K562 (cell line): ENCODE measurements at regions not wholly inside any gene's neighbourhood (a gene's known extent, or its start where the extent isn't known, plus 50 kb on each side); places are given as distances from the start of the nearest gene placed in this dataset.

Experiments
- ATAC-seq: fragments of 200-7000 bp; cut with Tn5 transposase; 3 replicates; pipeline ENCODE4 v1.9.1; 2020; ENCODE audit warnings: moderate library complexity
- BruUV-seq: library from RNA; stranded (reverse); fragments of 400-500 nt; replicated peaks from 2 replicates; lab custom pipeline; 2021; lab: Mats Ljungman, UMichigan
- CTCF ChIA-PET: fragments of 300-600 bp; formaldehyde crosslinking; extraction: SDS; loops from one replicate; lab custom pipeline; 2021; ENCODE audit warnings: low intra/inter-chr PET ratio; lab: Yijun Ruan, JAX
- POLR2A ChIA-PET: fragments of 300-600, 350-650 bp; sonication (Branson Sonifier 250); formaldehyde crosslinking; extraction: SDS; loops from one replicate; lab custom pipeline; 2021; ENCODE audit warnings: antibody characterized with exemption, inconsistent platforms; lab: Yijun Ruan, JAX
- DNase-seq, 4 experiments: peaks; one replicate each; pipeline versions ENCODE4 v3.0.0 to v3.0.0-alpha.2; 2011 to 2018; ENCODE audit warnings: low spot score in 3 of 4, mixed read lengths in 3 of 4; ENCODE audit errors: extremely low read depth in 1 of 4
- FAIRE-seq: peaks from 2 replicates; lab custom pipeline; 2011; peaks lifted over from hg19 to GRCh38; lab: Jason Lieb, UNC
- H2AFZ ChIP-seq: 2 replicates; pipeline ENCODE4 v1.6.0; 2011; ENCODE audit warnings: low read depth, low read length, control low read depth, inconsistent platforms
- H3K27ac ChIP-seq: fragments of 200-600 bp; 3 replicates; pipeline ENCODE4 v1.8.0; 2011; ENCODE audit warnings: low read depth, mild to moderate bottlenecking, control low read depth, inconsistent platforms, low read length, moderate library complexity, mixed read lengths; ENCODE audit errors: extremely low read depth
- H3K27me3 ChIP-seq, 2 experiments: fragments of 300-600 bp in 1 of 2; 2 replicates in 1 of 2; 3 replicates in 1 of 2; pipeline versions ENCODE4 v1.6.0 to v1.8.0; 2011; ENCODE audit warnings: inconsistent platforms in 2 of 2, low read length in 2 of 2, mild to moderate bottlenecking in 1 of 2, mixed read lengths in 1 of 2, moderate library complexity in 1 of 2; ENCODE audit not compliant: control insufficient read depth in 2 of 2, insufficient read depth in 2 of 2
- H3K36me3 ChIP-seq: fragments of 300-600 bp; 3 replicates; pipeline ENCODE4 v1.8.0; 2011; ENCODE audit warnings: mild to moderate bottlenecking, low read length, inconsistent platforms; ENCODE audit not compliant: control insufficient read depth, insufficient read depth
- H3K4me1 ChIP-seq, 2 experiments: fragments of 200-600 bp in 1 of 2; replicated peaks in 1 of 2; 2 replicates in 1 of 2; 3 replicates in 1 of 2; pipeline versions ENCODE4 v1.5.1 to v1.8.0; 2011; ENCODE audit warnings: inconsistent platforms in 2 of 2, low read length in 2 of 2, mild to moderate bottlenecking in 1 of 2, mixed read lengths in 1 of 2, moderate library complexity in 1 of 2; ENCODE audit not compliant: control insufficient read depth in 2 of 2, insufficient read depth in 2 of 2
- H3K4me2 ChIP-seq: 2 replicates; pipeline ENCODE4 v1.6.1; 2011; ENCODE audit warnings: low read length, control low read depth, inconsistent platforms, mixed read lengths; ENCODE audit not compliant: insufficient read depth
- H3K4me3 ChIP-seq: fragments of 200-600 bp; sonication (generic), shearing (Covaris generic); 2 replicates; pipeline ENCODE4 v1.5.1; 2016; ENCODE audit warnings: control low read depth, inconsistent platforms
- H3K79me2 ChIP-seq: fragments of 200-600 bp; 3 replicates; pipeline ENCODE4 v1.8.0; 2011; ENCODE audit warnings: low read length, inconsistent platforms; ENCODE audit not compliant: control insufficient read depth, insufficient read depth
- H3K9ac ChIP-seq, 2 experiments: 2 replicates each; pipeline versions ENCODE4 v1.6.0 to v1.6.1; 2011; ENCODE audit warnings: low read depth in 2 of 2, low read length in 2 of 2, control low read depth in 1 of 2, inconsistent platforms in 1 of 2, mild to moderate bottlenecking in 1 of 2, mixed read lengths in 1 of 2; ENCODE audit not compliant: insufficient read depth in 1 of 2
- H3K9me1 ChIP-seq: one replicate; pipeline ENCODE4 v1.6.0; 2011; ENCODE audit warnings: inconsistent platforms, mild to moderate bottlenecking, low read length, moderate library complexity; ENCODE audit not compliant: control insufficient read depth, insufficient read depth
- H3K9me3 ChIP-seq: replicated peaks from 2 replicates; pipeline ENCODE4 v1.5.1; 2011; ENCODE audit warnings: low read depth, low read length, inconsistent platforms; ENCODE audit not compliant: control insufficient read depth, insufficient read depth
- H4K20me1 ChIP-seq: replicated peaks from 2 replicates; pipeline ENCODE4 v1.6.1; 2011; ENCODE audit warnings: low read length, inconsistent platforms, mixed read lengths; ENCODE audit not compliant: control insufficient read depth, insufficient read depth
- CGGBP1 ChIP-seq: fragments of 250-450 bp; sonication (Bioruptor Pico); IDR thresholded peaks from 2 replicates; pipeline ENCODE4 v1.9.0; 2021; ENCODE audit warnings: mild to moderate bottlenecking
- HOMEZ ChIP-seq: fragments of 250-450 bp; sonication (Bioruptor Pico); IDR thresholded peaks from 2 replicates; pipeline ENCODE4 v1.4.0; 2020; ENCODE audit warnings: mild to moderate bottlenecking, moderate library complexity
- KDM5B ChIP-seq: fragments of 200-600 bp; sonication (generic); IDR thresholded peaks from 2 replicates; pipeline ENCODE4 v1.6.1; 2012; ENCODE audit warnings: low read depth, mild to moderate bottlenecking, moderate library complexity, low read length, control low read depth, inconsistent platforms; ENCODE audit not compliant: insufficient replicate concordance
- NCOA2 ChIP-seq, 2 experiments: fragments of 450-650 bp; IDR thresholded peaks; 2 replicates each; pipeline ENCODE4 v1.6.1; 2018; ENCODE audit warnings: mild to moderate bottlenecking in 2 of 2, moderate library complexity in 1 of 2; ENCODE audit not compliant: partially characterized antibody in 2 of 2
- TARDBP ChIP-seq: fragments of 450-650 bp; IDR thresholded peaks from 2 replicates; pipeline ENCODE4 v1.6.1; 2016
- ZC3H8 ChIP-seq: fragments of 450-650 bp; IDR thresholded peaks from 2 replicates; pipeline ENCODE4 v1.6.1; 2017
- ZNF347 ChIP-seq: fragments of 450-650 bp; formaldehyde crosslinking; IDR thresholded peaks from 2 replicates; pipeline ENCODE4 v1.4.0; 2020; ENCODE audit warnings: low read depth, mild to moderate bottlenecking, moderate library complexity
- WGBS: fragments of 100-300 bp; shearing (Covaris generic); methylation state at CpG from one replicate; pipeline ENCODE4 v1.1.6; 2016; ENCODE audit warnings: low coverage, mixed read lengths; ENCODE audit not compliant: insufficient coverage; ENCODE audit errors: missing lambda C conversion rate; 5-methylcytosine and 5-hydroxymethylcytosine counted together
- in situ Hi-C: fragments of 300-500 bp; cut with MboI; formaldehyde crosslinking; loops from 4 replicates; pipeline ENCODE4 v1.15.0; 2018; ENCODE audit warnings: inconsistent platforms, mixed read lengths
- intact Hi-C: fragments of 100-400 bp; cut with micrococcal nuclease; formaldehyde crosslinking; loops from 2 replicates; pipeline ENCODE4 v1.14.2; 2022

DNA sequence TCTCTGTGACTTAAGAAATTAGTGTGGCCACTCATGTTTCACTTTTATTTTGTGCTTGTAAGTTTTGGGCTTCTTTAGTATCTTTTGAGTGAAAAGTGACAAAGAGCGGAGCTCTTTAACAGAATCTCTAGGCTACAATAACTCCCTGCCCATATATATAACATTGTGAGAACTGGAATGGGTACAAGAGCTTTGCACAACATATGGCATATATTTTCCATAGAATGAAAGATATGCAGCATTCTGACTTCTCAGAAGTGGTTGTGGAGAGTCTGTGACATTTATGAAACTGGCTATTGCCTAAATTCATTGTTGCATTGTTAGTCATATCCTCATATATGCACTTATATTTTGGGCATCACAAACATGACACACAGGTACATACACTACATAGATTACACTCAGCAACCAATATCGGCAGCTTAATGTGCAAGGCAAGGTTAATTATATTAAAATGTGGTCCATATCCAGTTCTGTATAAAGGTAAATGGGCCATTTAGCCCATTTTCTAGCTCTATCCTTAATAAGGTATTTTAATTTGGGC, 1148.2 kb downstream of the FAM181B start:
- H4K20me1 ChIP-seq = no peaks in the 10 kb centered on the region
- no peaks in the 10 kb centered on the region for H3K4me1 ChIP-seq
- CTCF ChIA-PET = no interaction called here
- ATAC-seq = no peak
- no peak overlapping the region for H3K9ac ChIP-seq
- no peak overlapping the region for H2AFZ ChIP-seq
- intact Hi-C loops = no loop called here
- FAIRE-seq = no peak
- no peak overlapping the region for H3K4me2 ChIP-seq
- POLR2A ChIA-PET = no interaction called here
- H3K27me3 ChIP-seq = no peaks in the 10 kb centered on the region
- H3K4me3 ChIP-seq = no peak overlapping the region
- WGBS = 0% methylated on average over 2 of the region's 2 CpGs
- H3K27ac ChIP-seq = no peak overlapping the region
- in situ Hi-C loops = no loop called here
- no TSS peak for BruUV-seq
- H3K9me1 ChIP-seq = no peaks in the 10 kb centered on the region
- DNase-seq = no peak
- TF ChIP-seq KDM5B = no peak
- TF ChIP-seq CGGBP1 (CRISPR knock-in tag) = no peak
- TF ChIP-seq NCOA2 (IDR thresholded peaks at IDR 0.05; ENCODE audit: partially characterized antibody in 2 of 2) = no peak
- TF ChIP-seq ZNF347 = no peak
- no peak for TF ChIP-seq TARDBP
- no peak for TF ChIP-seq ZC3H8
- TF ChIP-seq HOMEZ (CRISPR knock-in tag) = no peak
- no peaks in the 10 kb centered on the region for H3K9me3 ChIP-seq
- no peaks in the 10 kb centered on the region for H3K79me2 ChIP-seq
- no peaks in the 10 kb centered on the region for H3K36me3 ChIP-seq
